GM23338 (cell line): ENCODE measurements at regions not wholly inside any gene's neighbourhood (a gene's known extent, or its start where the extent isn't known, plus 50 kb on each side); places are given as distances from the start of the nearest gene placed in this dataset.

Source experiments
- CREB1 ChIP-seq: fragments of 250-450 bp; sonication (Bioruptor Pico); IDR thresholded peaks from 2 replicates; pipeline ENCODE4 v1.5.0; 2020; ENCODE audit warnings: low read depth, mild to moderate bottlenecking, moderate library complexity
- CTCF ChIP-seq, 2 experiments: fragments of 200-600 bp in 1 of 2; sonication (generic) in 1 of 2; conservative IDR thresholded peaks; 2 replicates each; pipeline versions ENCODE4 v1.5.1 to v1.6.1; 2016 to 2017; ENCODE audit warnings: antibody characterized with exemption in 2 of 2, low read depth in 2 of 2, mild to moderate bottlenecking in 2 of 2, moderate library complexity in 1 of 2
- JUNB ChIP-seq: IDR thresholded peaks from one replicate; pipeline ENCODE4 v1.6.1; 2016; ENCODE audit warnings: antibody characterized with exemption; ENCODE audit not compliant: unreplicated experiment
- POLR2AphosphoS5 ChIP-seq: IDR thresholded peaks from 2 replicates; pipeline ENCODE4 v1.6.1; 2016; ENCODE audit warnings: antibody characterized with exemption, low read depth

GRCh38 chr11:114836161-114836560 lies 157.8 kb downstream of the NXPE2 start:
- TF ChIP-seq JUNB = no peak
- no peak for TF ChIP-seq CTCF (conservative IDR thresholded peaks at IDR 0.05; ENCODE audit: low read depth in 2 of 2)
- TF ChIP-seq POLR2AphosphoS5 = no peak
- TF ChIP-seq CREB1 (CRISPR knock-in tag) = no peak
